ENCODE measurements at regions not wholly inside any gene's neighbourhood (a gene's known extent, or its start where the extent isn't known, plus 50 kb on each side); places are given as distances from the start of the nearest gene placed in this dataset.

DNA sequence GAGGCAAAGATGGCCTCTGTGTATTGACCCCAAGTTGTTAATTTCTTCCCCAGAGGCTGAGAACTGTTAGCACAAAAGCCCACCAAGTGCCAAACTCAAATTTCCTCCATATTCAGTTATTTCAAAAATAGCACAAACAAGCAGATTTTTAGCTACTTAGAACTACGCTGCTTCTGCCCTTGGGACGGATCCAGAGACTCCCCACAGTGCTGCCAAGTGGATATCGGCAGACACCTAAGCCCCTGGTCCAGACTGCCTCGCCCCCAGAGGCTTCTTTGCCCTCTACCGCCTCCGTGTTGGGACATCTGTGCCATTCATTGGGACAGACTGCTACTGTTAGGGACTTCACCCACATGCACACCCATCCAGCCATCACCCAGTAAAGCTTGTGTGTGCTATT, 188.3 kb downstream of the POSTN start:
- TF ChIP-seq, protein P1, sequence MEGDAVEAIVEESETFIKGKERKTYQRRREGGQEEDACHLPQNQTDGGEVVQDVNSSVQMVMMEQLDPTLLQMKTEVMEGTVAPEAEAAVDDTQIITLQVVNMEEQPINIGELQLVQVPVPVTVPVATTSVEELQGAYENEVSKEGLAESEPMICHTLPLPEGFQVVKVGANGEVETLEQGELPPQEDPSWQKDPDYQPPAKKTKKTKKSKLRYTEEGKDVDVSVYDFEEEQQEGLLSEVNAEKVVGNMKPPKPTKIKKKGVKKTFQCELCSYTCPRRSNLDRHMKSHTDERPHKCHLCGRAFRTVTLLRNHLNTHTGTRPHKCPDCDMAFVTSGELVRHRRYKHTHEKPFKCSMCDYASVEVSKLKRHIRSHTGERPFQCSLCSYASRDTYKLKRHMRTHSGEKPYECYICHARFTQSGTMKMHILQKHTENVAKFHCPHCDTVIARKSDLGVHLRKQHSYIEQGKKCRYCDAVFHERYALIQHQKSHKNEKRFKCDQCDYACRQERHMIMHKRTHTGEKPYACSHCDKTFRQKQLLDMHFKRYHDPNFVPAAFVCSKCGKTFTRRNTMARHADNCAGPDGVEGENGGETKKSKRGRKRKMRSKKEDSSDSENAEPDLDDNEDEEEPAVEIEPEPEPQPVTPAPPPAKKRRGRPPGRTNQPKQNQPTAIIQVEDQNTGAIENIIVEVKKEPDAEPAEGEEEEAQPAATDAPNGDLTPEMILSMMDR (IDR thresholded peaks at IDR 0.05; ENCODE audit: low read length) = no peak
- TF ChIP-seq EZH2 (IDR thresholded peaks at IDR 0.05; ENCODE audit: borderline replicate concordance, low read length) = no peak
